Psoas muscle (tissue), 7 donors: ENCODE measurements at regions not wholly inside any gene's neighbourhood (a gene's known extent, or its start where the extent isn't known, plus 50 kb on each side); places are given as distances from the start of the nearest gene placed in this dataset.

ENCODE experiments used
- ATAC-seq, 4 donors: fragments of 200-7000 bp; cut with Tn5 transposase; one replicate each; pipeline ENCODE4 v1.9.1; 2020; ENCODE audit warnings: moderate library complexity in 3 of 4, mild to moderate bottlenecking in 2 of 4
- DNase-seq, 2 donors: peaks; one replicate each; pipeline ENCODE4 v3.0.0-alpha.2; 2020
- H3K27ac ChIP-seq: fragments of 200-600 bp; one replicate; pipeline ENCODE4 v1.8.0; 2022
- H3K27me3 ChIP-seq, 3 donors: fragments of 200-600 bp in 1 of 3; one replicate each; pipeline versions ENCODE4 v1.6.1 to v1.8.0; 2013 to 2022; ENCODE audit warnings: low read length in 2 of 3, mild to moderate bottlenecking in 2 of 3, moderate library complexity in 1 of 3; ENCODE audit not compliant: insufficient read depth in 3 of 3
- H3K36me3 ChIP-seq, 2 donors: fragments of 200-600 bp in 1 of 2; one replicate each; pipeline versions ENCODE4 v1.6.1 to v1.8.0; 2013 to 2022; ENCODE audit warnings: low read depth in 1 of 2, mild to moderate bottlenecking in 1 of 2, moderate library complexity in 1 of 2; ENCODE audit not compliant: insufficient read depth in 1 of 2
- H3K4me1 ChIP-seq: fragments of 200-600 bp; one replicate; pipeline ENCODE4 v1.8.0; 2022
- H3K4me3 ChIP-seq: fragments of 200-600 bp; one replicate; pipeline ENCODE4 v1.8.0; 2022; ENCODE audit warnings: mild to moderate bottlenecking
- H3K9me3 ChIP-seq: fragments of 200-600 bp; one replicate; pipeline ENCODE4 v1.8.0; 2022
- WGBS, 3 donors: extraction: QIAGEN DNeasy Blood & Tissue Kit; methylation state at CpG; one replicate each; pipeline versions ENCODE4 v1.1.6 to v1.1.7; 2013; 5-methylcytosine and 5-hydroxymethylcytosine counted together
- intact Hi-C, 2 donors: fragments of 100-400 bp; cut with DNase I; formaldehyde crosslinking; loops; one replicate each; pipeline versions ENCODE4 v1.11.0 to v1.14.2; 2022
- TF ChIP-seq, protein P1 (sequence below): fragments of 200-600 bp; IDR thresholded peaks from one replicate; pipeline ENCODE4 v1.8.0; 2022; ENCODE audit warnings: antibody characterized with exemption
- donor health status: healthy with polysubstance abuse.
- donor health status: DM: no; HTN: no; CAD: no; lungs with moderate emphysema.
- donor health status: Bipolar disorder and iron deficiency.
- donor health status: healthy.
- donor health status: DM: yes; HTN: yes; CAD: no.
- donor health status: DM: no; HTN: no; CAD: no.
- donor health status: DM: yes; HTN: yes; CAD: no.

GRCh38 chr12:95411057-95411456 lies 62.9 kb upstream of the METAP2 start:
- Histone ChIP-seq H3K4me1 (no peaks in the 10 kb centered on the region), H3K27me3 (no peaks in the 10 kb centered on the region), H3K4me3 (no peak overlapping the region), H3K27ac (no peak overlapping the region), H3K9me3 (no peaks in the 10 kb centered on the region), H3K36me3 (no peaks in the 10 kb centered on the region)
- intact Hi-C loops: no loop called here
- 80 to 96% (median 96%) methylated on average over 3 of the region's 3 CpGs for WGBS, 3 donors
- TF ChIP-seq, protein P1, sequence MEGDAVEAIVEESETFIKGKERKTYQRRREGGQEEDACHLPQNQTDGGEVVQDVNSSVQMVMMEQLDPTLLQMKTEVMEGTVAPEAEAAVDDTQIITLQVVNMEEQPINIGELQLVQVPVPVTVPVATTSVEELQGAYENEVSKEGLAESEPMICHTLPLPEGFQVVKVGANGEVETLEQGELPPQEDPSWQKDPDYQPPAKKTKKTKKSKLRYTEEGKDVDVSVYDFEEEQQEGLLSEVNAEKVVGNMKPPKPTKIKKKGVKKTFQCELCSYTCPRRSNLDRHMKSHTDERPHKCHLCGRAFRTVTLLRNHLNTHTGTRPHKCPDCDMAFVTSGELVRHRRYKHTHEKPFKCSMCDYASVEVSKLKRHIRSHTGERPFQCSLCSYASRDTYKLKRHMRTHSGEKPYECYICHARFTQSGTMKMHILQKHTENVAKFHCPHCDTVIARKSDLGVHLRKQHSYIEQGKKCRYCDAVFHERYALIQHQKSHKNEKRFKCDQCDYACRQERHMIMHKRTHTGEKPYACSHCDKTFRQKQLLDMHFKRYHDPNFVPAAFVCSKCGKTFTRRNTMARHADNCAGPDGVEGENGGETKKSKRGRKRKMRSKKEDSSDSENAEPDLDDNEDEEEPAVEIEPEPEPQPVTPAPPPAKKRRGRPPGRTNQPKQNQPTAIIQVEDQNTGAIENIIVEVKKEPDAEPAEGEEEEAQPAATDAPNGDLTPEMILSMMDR: no peak
- no peak for ATAC-seq
- no peak for DNase-seq

GRCh38 chr12:95411466-95411865 lies 62.5 kb upstream of the METAP2 start:
- Histone ChIP-seq H3K27ac (no peak overlapping the region), H3K4me1 (no peaks in the 10 kb centered on the region), H3K9me3 (no peaks in the 10 kb centered on the region), H3K36me3 (no peaks in the 10 kb centered on the region), H3K4me3 (no peak overlapping the region), H3K27me3 (no peaks in the 10 kb centered on the region)
- ATAC-seq (no peak), DNase-seq (no peak)
- TF ChIP-seq, protein P1: no peak
- 60 to 85% (median 74%) methylated on average over 3 of the region's 3 CpGs for WGBS, 3 donors
- intact Hi-C loops: no loop called here

- no peak for DNase-seq
- Histone ChIP-seq H3K9me3 (no peaks in the 10 kb centered on the region), H3K36me3 (no peaks in the 10 kb centered on the region), H3K27me3 (no peaks in the 10 kb centered on the region), H3K4me3 (no peak overlapping the region), H3K27ac (no peak overlapping the region), H3K4me1 (peaks cover 3% of the 10 kb centered on the region)
- ATAC-seq: no peak
- intact Hi-C loops: no loop called here
- TF ChIP-seq, protein P1: no peak
- 56 to 69% (median 58%) methylated on average over 4 of the region's 4 CpGs for WGBS, 3 donors
These were observed 61.3 kb upstream of the METAP2 start for GRCh38 chr12:95412482-95413311.

- no peak for DNase-seq
- Histone ChIP-seq H3K9me3 (no peaks in the 10 kb centered on the region), H3K36me3 (no peaks in the 10 kb centered on the region), H3K27ac (no peak overlapping the region), H3K4me3 (no peak overlapping the region), H3K27me3 (no peaks in the 10 kb centered on the region), H3K4me1 (peaks cover 11% of the 10 kb centered on the region)
- 91 to 96% (median 93%) methylated on average over 3 of the region's 3 CpGs for WGBS, 3 donors
- TF ChIP-seq, protein P1: no peak
- intact Hi-C loops: no loop called here
- ATAC-seq: no peak
These were observed 60.4 kb upstream of the METAP2 start for GRCh38 chr12:95413576-95413975.

- H3K4me3 ChIP-seq: no peak overlapping the region
- H3K27me3 ChIP-seq: no peaks in the 10 kb centered on the region
- no peak for ATAC-seq
- H3K9me3 ChIP-seq: no peaks in the 10 kb centered on the region
- no peak overlapping the region for H3K27ac ChIP-seq
- intact Hi-C loops: no loop called here
- no peaks in the 10 kb centered on the region for H3K36me3 ChIP-seq
- TF ChIP-seq, protein P1: no peak
- peaks cover 11% of the 10 kb centered on the region for H3K4me1 ChIP-seq
- no peak for DNase-seq
- 74 to 84% (median 81%) methylated on average over 1 of the region's 1 CpG for WGBS, 3 donors
These were observed 58.5 kb upstream of the METAP2 start for GRCh38 chr12:95415451-95415850.
